NCI-H524 (cell line): ENCODE measurements at regions not wholly inside any gene's neighbourhood (a gene's known extent, or its start where the extent isn't known, plus 50 kb on each side); places are given as distances from the start of the nearest gene placed in this dataset.
"Not testable (repeated sequence)": the region's sequence is repeated elsewhere in the genome, so short reads cannot be mapped to it uniquely, and the experiment has no call there.

Experiments used
- DNase-seq, 2 experiments: peaks; one replicate each; lab custom pipeline; 2025; lab: John Stamatoyannopoulos, UW

DNA sequence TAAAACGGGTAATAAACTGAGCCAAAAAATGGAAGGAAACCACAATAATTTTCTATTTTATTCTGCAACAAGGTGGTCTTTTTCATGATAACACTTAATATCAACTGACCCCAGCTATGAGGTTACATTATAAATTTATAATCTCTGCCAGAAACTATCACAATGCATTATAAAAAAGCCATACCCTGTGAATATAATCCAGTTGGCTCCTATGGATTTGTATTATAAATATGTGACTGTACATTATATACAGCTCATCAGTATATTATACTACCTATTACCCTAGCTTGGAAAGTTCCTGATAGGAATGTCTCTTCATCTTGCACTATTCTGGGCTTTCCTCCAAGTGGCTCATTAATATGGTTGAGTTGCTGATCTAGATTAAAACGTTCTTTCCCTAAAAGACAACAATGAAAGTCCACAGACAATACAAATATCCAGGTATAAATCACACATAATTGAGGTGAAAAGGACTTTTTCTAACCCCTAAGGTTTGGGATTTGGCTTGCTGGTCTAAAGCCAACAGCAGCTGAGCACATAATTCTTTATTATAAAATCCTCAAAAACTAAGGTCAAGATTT is 487.7 kb downstream of the TTLL7 start:
- DNase-seq, result no peak

DNA sequence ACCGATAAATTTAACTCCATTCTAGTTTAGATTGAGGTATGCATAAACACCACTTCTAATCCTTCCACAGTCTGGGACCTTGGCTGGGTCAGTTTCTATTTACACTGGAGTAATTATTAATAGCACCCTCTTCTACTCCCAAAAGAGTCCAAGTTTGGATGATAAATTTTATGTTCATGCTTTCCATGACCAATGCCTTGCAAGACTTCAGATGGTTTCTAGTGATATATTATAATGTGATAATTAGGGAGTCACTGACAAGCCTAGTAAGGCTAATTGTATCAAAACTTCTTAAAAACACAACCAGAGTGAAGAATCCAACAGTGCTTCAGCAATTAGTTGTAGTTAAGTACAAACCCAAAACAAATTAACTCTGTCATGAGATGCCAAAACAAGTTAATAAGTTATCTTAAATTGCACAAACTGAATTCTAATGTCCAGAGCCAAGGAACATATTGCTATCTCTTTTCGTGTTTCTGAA is 489.6 kb downstream of the TTLL7 start:
- DNase-seq, result no peak

DNA sequence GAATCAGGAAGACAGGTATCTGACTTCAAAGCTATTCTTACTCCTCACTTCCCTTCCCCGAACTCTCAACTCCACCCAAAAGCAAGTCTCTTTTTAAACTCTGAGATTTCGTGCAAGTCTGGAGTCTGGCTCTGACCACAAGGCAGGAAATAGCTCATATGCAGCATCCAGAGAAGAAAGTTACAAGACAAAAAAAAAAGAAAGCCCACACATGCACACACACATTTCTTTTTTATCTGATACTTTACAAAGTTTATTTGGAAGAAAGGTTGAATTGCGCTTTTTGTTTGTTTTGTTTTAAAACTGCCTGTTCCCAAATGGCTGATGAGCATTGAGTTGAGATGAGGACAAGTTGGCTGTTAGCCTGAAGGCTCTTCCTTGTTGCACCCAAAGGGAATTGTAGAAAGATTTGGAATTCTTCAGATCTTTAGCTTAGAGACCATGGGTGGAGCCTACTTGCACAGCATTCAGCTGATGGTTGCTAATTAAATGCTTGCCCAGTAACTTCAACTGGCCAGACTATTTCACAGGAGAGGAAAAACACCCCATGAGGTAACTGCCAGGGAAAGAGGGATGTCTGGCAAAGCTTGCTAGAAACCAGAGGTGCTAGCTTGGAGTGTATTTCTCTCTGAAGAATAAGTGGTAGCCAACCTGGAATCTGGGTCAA is 490.3 kb downstream of the TTLL7 start:
- DNase-seq, result no peak

DNA sequence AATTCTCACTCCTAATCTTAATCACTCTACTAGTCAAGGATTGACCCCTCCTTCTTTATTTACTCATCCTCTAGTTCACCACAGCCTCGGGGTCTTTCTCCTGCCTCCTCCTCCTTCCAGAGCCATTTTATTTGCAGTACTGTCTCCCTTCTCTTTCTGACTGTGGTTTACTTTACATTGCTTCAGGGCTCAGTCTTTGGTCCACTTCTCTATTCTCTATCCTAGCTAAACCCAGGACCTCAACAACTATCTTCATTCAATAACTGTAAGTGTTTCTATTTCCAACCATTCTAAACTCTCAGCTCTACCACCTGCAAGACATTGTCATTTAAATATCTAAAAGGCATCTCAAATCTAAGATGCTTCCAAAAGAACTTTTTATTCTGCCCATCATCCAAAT is 493.8 kb downstream of the TTLL7 start:
- no peak for DNase-seq

DNA sequence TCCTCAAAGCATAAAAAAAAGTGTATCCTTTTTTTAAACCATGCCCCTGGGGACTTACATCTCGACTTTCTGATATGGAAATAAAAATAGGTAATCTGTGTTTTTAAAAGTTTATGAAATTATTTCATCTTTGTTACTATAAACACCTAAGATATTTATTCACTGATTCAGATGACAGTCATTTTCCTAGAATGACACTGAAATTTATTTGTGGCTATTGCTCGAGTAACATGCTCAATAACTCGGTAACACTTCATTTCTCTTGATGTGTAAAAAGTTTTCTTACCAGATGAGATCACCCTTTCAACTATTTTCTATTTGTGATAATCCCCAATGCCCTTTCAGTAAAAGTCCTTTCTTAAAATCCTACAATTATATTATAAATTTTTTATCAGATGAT is 495.8 kb downstream of the TTLL7 start:
- no peak for DNase-seq

DNA sequence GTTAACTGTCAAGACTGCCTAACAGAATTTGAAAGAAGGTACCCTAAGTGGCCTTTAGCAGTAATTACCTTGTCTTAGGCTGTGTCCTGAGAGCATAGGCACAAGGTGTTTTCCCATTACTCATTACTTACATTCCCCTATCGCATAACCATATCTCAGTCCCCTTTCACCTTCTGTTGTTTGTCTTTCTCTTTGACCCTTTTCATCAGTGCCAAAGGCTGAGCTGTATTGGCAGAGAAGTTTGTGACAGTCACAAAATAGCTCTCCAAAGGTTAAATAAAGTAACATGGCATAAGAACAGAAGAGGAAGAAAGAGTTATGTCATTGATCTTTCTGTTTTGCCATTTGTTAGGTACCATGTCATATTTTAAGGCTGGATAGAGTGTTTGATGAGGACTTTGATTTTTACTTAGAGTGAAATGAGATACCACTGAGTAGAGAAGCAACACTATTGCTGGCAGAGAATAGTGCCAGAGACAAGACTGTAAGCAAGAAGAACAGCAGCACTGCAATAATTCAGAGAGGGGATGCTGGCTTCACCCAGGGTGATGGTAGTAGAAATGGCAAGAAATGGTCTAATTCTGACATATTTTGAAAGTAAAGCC is 497.8 kb downstream of the TTLL7 start:
- DNase-seq, result no peak

DNA sequence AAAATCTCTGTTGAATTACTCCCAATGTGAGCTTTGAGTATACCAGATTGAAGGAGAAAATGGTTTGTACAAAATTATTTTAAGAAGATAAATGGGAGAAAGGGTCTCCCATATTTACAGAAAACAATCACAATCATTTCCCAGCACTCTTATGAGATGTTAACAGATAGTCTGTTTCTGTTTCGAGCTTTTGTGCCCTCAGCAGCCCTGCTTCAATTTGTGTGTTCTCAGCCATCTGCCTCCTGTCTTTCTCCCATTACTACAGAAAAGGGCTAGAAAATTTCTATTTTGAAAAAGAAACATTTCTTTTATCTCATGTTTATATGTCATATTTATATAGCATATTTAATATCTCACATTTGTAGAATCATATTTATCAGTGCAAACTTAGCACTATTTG is 498.4 kb downstream of the TTLL7 start:
- no peak for DNase-seq

DNA sequence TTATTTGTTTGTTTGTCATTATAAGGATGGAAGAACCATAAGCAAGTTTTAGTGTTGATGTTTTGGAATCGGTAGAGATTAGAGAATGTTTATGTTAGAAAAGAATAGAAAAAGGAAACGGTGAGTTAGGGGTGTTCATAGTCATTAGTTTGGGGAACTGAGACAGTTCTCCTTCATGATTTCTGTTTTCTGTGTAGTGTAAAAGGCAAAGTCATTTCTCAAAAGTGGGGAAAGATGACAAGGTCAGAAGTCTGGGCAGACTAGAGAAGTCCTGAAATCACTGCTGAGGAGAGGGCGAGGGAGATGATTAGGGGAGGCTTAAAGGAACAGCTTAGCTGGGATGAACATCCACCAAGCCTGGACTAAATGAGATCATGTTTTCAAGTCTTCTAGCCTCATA is 498.9 kb downstream of the TTLL7 start:
- DNase-seq, result no peak

DNA sequence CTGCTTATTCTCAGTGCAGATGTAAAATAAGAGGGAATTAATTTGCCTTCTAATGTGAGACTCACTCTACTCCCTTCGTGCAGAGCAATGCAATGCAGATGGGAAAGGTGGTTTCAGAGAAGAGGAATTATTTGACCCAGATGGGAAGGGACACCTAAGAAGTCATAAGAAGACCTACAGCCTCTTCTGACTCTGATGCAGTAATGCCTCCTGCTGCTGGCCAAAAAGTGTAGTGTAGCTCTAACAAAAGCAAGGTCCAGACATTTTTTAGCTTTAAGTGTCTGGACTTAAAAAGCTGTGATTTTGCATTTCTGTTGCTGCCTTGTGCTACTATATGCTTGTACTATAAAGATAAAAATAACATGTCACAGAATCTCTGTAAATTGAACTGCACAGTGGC is 501.4 kb downstream of the TTLL7 start:
- DNase-seq, result peak in 1 of 2 experiments; percentile 5

DNA sequence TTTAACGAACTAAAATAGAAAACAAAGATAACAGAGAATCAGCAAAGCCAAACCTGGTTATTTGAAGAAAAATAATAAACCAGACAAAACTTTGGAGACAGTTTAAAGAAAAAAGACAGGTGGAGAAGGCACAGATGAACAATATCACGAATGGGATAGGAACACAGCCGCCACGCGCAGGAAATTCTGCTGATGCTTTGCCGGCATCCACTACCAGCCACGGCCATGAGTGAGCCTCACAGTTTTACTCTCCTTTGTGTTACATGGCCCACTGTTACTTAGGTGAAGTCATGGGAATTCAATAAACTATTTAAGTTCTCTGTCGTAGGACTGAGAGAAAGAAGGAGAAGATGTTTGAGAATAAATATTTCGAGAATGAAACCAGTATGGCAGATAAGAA is 503.4 kb downstream of the TTLL7 start:
- DNase-seq, result no peak

DNA sequence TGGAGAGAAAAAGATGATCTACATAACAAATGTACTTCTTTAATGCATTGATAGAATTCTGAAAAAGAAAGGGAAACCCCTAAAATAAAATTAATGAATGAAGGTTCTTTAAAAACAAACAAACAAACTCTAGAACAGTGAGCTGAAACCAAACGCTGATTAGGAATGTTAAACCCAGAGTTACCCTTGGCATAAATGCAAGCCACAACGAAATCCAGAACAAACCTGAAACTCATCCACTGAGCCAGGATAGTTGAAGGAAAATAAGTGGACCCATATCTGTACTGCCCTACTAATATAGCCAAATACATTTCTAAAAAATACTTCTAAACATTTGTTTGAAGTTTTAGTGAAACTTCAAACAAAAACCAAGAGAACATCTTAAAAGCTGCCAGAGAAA is 505.3 kb downstream of the TTLL7 start:
- no peak for DNase-seq

DNA sequence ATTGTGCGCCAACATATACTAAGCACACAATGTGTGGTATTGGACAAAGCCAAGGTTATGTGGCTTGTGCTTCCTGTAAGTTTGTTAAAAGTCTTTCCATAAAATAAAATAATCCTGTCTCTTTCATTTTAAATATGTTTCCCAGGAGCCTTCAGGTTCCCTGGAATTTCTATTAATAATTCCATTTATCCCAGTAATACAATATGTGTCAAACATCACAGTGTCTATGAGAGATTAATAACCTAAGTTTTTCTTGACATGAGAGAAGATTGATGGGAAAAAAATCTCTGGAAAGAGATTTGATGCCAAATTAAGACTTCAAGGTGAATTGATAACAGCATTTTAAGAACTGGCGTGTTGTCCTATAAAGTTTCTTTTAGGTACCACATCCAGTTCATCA is 507.0 kb downstream of the TTLL7 start:
- DNase-seq, result no peak

DNA sequence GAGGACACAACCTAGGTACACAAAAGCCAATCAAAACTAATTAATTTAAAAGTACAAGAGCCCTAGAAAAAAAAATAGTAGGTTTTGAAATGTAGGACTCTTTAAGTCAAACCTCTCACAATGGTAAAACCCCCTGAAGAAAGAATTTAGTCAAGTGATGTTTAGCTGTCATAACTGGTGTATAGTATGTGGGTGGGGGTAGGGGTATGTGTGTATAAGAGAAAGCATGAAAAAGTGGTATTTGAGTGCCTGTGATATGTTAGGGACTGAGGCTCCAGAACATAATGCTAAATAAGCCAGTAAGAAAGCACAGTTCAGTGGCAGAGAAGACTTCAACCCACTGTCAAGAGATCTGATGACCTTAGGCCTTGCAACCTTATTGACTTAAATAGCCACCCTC is 507.9 kb downstream of the TTLL7 start:
- no peak for DNase-seq

DNA sequence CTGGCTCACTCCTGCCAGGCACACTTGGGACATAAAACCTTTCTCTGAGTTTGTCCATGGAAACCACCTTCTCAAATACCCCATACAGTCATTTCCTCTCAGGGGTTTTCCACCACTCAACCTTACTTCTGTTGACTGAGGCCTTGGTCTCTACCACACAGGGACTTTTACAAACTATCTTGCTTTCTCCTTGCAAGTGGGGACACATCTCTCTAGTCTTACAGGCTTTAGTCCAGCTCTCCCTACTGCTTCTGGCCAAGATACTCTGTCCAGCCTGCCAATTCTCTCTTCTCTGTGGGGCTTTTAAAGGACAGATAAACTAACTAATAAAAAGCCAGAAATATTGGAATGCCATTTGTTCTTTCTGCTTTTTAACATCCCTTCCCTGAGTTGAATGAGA is 510.8 kb downstream of the TTLL7 start:
- not testable (repeated sequence) for DNase-seq

DNA sequence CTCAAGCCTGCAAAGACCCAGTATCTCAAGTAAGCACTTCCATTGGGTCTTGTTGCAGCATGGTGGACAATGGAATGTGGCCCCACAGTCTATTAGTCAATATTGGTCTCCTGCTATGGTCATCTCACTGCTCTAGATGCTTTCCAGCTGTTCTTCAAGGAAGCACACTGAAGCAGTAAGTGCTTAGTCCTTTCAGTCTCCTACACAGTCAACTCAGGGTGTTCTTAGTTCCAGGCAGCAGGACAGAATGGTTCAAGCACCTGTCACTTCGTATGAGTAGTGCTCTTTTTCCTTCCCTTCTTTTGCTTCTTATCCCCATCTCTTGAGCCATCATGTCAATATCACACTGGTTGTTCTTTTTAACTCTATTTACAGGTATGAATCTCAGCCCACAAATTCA is 511.5 kb downstream of the TTLL7 start:
- not testable (repeated sequence) for DNase-seq

DNA sequence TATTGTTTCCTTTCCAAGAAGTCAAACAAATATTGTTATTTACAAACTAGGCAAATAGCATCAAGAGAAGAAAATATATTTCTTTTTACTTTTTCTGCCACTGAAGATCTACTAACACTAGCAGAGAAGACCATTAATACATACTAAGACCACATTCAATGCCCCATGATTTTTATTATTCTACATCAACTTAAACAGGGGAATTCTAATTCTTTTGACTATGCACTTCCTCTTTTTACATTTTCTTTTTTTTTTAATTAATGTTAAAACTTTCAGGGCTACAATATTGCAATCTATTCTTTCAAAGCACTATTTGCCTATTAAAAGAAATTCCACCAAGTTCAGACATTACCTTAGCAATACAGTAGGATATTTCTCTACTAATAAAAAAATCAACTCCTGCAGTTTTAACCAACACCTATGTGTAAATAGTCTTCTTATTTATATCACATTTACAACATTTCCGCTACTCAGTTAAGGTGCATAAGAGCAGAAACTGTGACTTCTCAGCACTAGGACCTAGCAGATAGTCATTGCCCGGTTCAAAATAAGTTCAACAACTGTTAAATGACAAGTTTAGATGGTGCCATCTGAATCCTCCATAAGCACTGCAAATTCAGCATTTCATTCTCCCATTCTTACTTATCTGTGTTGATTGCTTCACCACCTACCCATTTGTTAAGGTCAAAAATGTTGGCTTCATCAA is 513.5 kb downstream of the TTLL7 start:
- not testable (repeated sequence) for DNase-seq

DNA sequence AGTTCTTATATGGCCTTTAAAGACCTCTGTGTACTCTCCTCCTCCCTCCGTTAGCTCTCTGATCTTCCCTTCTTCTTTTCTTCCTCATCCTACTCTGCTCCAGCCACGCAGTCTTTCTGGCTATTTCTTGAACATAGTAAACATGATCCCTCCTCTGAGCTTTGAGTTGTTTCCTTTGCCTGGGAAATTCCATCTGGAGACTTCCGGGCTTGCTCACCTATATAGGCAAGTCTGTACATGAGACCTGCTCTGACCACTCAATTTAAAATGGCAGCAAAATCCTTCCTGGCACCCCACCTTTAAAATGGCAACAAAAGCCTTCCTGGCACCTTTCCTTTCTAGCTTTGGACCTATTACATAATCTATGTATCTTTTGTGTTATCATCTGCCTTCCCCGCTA is 517.6 kb downstream of the TTLL7 start:
- not testable (repeated sequence) for DNase-seq

DNA sequence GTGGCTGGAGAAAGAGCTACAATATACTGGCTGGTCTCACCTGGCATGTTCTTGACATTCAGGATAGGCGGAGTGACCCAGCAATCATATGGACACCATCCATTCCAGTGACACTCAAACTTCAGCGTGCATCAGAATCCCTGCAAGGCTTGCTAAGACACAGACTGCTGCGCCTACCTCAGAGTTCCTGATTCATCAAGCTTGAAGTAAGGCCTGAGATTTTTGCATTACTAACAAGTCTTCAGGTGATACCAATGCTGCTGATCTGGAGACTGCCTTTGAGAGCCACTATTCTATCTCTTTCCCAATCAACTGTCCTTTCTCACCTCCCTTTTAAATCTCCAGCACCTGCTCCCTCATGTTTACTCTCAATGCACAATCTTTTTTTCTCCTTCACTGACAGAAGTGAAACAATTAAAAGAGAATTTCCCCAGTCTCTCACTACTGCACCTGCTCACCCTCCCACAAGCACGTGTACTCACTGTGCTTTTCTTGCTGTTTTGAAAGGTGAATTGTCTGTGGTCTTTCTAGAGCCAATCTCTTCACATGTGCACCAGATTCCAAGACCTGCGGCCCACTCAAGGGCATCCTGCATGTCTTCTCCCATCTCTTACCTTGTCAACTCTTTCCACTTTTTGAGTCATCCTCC is 519.2 kb downstream of the TTLL7 start:
- DNase-seq, result not testable (repeated sequence)

DNA sequence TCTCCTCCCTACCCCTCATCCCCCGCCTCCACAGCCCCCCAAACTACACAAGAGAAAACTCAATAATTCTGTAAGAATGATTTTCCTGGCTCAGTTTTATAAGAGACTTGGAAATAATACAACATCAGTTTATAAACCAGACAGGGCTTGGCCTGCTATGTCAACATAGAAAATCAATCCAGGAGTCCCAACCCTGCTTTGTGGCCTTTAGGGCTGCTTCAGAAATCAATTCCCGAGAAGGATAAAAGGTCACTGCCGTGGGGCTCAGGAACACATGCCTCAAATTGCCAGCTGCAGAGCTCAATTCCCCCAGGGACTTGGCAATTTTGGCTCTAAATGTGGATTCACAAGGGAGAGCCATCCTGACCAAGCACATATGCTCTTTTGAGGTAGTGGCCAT is 520.8 kb downstream of the TTLL7 start:
- DNase-seq, result not testable (repeated sequence)

DNA sequence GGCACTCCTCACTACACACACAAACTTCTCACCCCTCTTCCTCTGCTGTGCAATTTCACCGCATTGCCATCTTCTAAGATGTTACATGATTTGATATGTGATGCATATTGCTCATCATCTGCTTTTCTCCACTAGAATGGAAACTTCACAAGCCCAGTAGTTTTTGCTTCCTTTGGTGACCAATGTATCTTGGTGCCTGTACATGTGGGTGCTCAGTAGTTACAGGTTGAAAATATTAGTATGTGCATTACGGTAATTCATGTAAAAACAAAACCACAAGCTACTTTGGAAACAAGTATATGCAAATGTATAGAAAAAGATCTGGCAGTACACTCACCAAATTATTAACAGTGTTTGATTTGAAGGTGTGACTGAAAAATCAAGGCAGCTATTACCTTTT is 522.4 kb downstream of the TTLL7 start:
- not testable (repeated sequence) for DNase-seq

DNA sequence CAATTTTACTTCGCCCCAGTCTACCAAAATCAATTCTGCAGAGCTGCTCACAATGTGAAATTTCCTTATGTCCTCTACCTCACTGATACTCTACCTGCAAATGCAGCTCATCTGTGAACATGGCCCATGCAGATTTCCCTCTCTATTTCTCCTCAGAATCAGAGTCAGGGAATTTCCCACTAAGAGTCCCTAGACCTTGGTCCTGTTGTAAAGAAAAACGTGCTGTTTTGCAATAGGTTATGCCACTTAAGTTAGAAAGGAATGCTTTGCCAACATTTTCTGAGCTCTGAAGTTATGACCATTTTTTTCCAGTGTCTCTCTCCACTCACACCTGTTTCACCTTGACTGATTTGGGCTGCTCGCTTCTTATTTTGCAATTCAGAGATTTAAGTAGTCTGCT is 524.0 kb downstream of the TTLL7 start:
- DNase-seq, result not testable (repeated sequence)

DNA sequence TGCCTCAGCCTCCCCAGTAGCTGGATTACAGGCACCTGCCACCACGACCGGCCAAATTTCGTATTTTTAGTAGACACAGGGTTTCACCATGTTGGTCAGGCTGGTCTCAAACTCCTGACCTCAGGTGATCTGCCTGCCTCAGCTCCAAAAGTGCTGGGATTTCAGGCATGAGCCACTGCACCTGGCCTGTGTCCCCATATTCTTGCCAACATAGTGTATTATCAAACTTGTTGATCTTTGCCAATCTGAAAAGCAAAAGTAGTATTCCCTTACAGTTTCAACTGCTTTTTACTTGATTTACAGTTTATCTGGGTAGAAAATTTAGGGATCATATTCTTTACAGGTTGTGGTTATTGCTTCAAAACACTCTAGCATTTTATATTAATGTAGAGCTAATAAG is 524.9 kb downstream of the TTLL7 start:
- DNase-seq, result not testable (repeated sequence)
